H1 (cell line): ENCODE measurements at regions not wholly inside any gene's neighbourhood (a gene's known extent, or its start where the extent isn't known, plus 50 kb on each side); places are given as distances from the start of the nearest gene placed in this dataset.

Experiments used
- BACH1 ChIP-seq: IDR thresholded peaks from 2 replicates; pipeline ENCODE4 v1.6.1; 2012; ENCODE audit warnings: low read length, improper control_type of control experiment
- CTBP2 ChIP-seq: IDR thresholded peaks from 2 replicates; pipeline ENCODE4 v1.7.0; 2011; ENCODE audit warnings: borderline replicate concordance, mild to moderate bottlenecking, moderate library complexity, mixed read lengths, low read length; ENCODE audit not compliant: insufficient read depth, insufficient read length
- EGR1 ChIP-seq: IDR thresholded peaks from 2 replicates; pipeline ENCODE4 v1.6.1; 2011; ENCODE audit warnings: low read depth, low read length, borderline replicate concordance
- KDM5A ChIP-seq: fragments of 200-600 bp; IDR thresholded peaks from 2 replicates; pipeline ENCODE4 v1.7.1; 2012; ENCODE audit warnings: mild to moderate bottlenecking, low read length, inconsistent platforms, mixed read lengths
- POLR2A ChIP-seq, 2 experiments: IDR thresholded peaks; 1 replicate in 1 of 2; 2 replicates in 1 of 2; pipeline ENCODE4 v1.6.1; 2011; ENCODE audit warnings: low read depth in 2 of 2, low read length in 2 of 2, mild to moderate bottlenecking in 2 of 2; ENCODE audit errors: control extremely low read depth in 1 of 2
- POLR2AphosphoS5 ChIP-seq: IDR thresholded peaks from 2 replicates; pipeline ENCODE4 v1.6.1; 2011; ENCODE audit warnings: low read depth, low read length
- SP1 ChIP-seq: IDR thresholded peaks from 2 replicates; pipeline ENCODE4 v1.6.1; 2011; ENCODE audit warnings: low read depth, low read length
- SRF ChIP-seq: IDR thresholded peaks from 2 replicates; pipeline ENCODE4 v1.6.1; 2011; ENCODE audit warnings: mild to moderate bottlenecking, low read depth, low read length, moderate library complexity
- SUZ12 ChIP-seq: fragments of 200-600 bp; sonication (generic); IDR thresholded peaks from 2 replicates; pipeline ENCODE4 v1.6.1; 2012; ENCODE audit warnings: mild to moderate bottlenecking, inconsistent platforms, low read length, moderate library complexity, mixed read lengths
- TAF1 ChIP-seq: IDR thresholded peaks from 2 replicates; pipeline ENCODE4 v1.6.1; 2011; ENCODE audit warnings: mild to moderate bottlenecking, low read depth, low read length
- TF ChIP-seq, protein P1 (sequence below), 3 experiments: IDR thresholded peaks; 1 replicate in 2 of 3; 2 replicates in 1 of 3; pipeline versions ENCODE4 v1.5.1 to v1.6.1; 2011; ENCODE audit warnings: low read length in 3 of 3, mild to moderate bottlenecking in 3 of 3, inconsistent platforms in 2 of 3, low read depth in 1 of 3, moderate library complexity in 1 of 3; ENCODE audit not compliant: insufficient read depth in 1 of 3; ENCODE audit errors: control extremely low read depth in 1 of 3
- TF ChIP-seq, protein P2 (sequence below): IDR thresholded peaks from 2 replicates; pipeline ENCODE4 v1.6.1; 2012; ENCODE audit warnings: inconsistent platforms
- TF ChIP-seq, protein P3 (sequence below): IDR thresholded peaks from 2 replicates; pipeline ENCODE4 v1.6.1; 2012; ENCODE audit warnings: low read length, inconsistent platforms

DNA sequence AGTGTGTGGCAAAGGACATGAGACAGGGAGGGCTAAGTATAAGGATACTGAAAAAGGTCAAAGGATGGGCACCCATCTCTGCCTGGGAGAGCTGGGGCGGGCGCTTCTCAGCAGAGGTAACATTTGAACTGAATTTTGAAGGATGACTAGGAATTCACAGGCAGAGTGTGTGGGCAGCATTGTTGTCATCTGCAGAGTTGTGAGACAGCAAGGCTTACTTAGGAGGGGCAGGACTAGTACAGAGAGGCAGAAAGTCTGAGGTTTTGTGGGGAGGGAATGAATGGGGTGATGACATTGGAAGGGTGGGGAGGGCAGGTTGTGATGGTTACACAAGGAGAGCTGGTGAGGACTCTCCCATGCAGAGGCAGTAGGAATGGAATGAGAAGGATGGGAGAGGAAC, 84.1 kb upstream of the PRR23C start:
- TF ChIP-seq, protein P1, sequence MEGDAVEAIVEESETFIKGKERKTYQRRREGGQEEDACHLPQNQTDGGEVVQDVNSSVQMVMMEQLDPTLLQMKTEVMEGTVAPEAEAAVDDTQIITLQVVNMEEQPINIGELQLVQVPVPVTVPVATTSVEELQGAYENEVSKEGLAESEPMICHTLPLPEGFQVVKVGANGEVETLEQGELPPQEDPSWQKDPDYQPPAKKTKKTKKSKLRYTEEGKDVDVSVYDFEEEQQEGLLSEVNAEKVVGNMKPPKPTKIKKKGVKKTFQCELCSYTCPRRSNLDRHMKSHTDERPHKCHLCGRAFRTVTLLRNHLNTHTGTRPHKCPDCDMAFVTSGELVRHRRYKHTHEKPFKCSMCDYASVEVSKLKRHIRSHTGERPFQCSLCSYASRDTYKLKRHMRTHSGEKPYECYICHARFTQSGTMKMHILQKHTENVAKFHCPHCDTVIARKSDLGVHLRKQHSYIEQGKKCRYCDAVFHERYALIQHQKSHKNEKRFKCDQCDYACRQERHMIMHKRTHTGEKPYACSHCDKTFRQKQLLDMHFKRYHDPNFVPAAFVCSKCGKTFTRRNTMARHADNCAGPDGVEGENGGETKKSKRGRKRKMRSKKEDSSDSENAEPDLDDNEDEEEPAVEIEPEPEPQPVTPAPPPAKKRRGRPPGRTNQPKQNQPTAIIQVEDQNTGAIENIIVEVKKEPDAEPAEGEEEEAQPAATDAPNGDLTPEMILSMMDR (IDR thresholded peaks at IDR 0.05; ENCODE audit: control extremely low read depth in 1 of 3, insufficient read depth in 1 of 3, low read depth in 1 of 3, low read length in 3 of 3) = no peak
- TF ChIP-seq CTBP2 (no peak), POLR2A (IDR thresholded peaks at IDR 0.05; ENCODE audit: control extremely low read depth in 1 of 2, low read depth in 2 of 2, low read length in 2 of 2) (no peak), EGR1 (no peak), SUZ12 (no peak), SRF (no peak), BACH1 (no peak), POLR2AphosphoS5 (no peak), KDM5A (no peak), TAF1 (no peak), SP1 (no peak)
- TF ChIP-seq, protein P2, sequence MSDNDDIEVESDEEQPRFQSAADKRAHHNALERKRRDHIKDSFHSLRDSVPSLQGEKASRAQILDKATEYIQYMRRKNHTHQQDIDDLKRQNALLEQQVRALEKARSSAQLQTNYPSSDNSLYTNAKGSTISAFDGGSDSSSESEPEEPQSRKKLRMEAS = no peak
- TF ChIP-seq, protein P3, sequence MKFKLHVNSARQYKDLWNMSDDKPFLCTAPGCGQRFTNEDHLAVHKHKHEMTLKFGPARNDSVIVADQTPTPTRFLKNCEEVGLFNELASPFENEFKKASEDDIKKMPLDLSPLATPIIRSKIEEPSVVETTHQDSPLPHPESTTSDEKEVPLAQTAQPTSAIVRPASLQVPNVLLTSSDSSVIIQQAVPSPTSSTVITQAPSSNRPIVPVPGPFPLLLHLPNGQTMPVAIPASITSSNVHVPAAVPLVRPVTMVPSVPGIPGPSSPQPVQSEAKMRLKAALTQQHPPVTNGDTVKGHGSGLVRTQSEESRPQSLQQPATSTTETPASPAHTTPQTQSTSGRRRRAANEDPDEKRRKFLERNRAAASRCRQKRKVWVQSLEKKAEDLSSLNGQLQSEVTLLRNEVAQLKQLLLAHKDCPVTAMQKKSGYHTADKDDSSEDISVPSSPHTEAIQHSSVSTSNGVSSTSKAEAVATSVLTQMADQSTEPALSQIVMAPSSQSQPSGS = no peak
